ENCODE measurements at regions not wholly inside any gene's neighbourhood (a gene's known extent, or its start where the extent isn't known, plus 50 kb on each side); places are given as distances from the start of the nearest gene placed in this dataset.
A peak's percentile ranks its signal among the peaks of the same experiment; 100 is the strongest.

- H3K27me3 Mint-ChIP-seq = no peaks in the 10 kb centered on the region
- no peaks in the 10 kb centered on the region for H3K9me3 Mint-ChIP-seq
- no peak overlapping the region for H3K4me3 Mint-ChIP-seq
- no peak for ATAC-seq (replicated peaks)
- no peak overlapping the region for H3K27ac Mint-ChIP-seq
- peaks cover 7% of the 10 kb centered on the region for H3K36me3 Mint-ChIP-seq (ENCODE audit: low read depth)
- peaks cover 42% of the 10 kb centered on the region for H3K4me1 Mint-ChIP-seq
These were observed 87.2 kb upstream of the DUSP5 start for GRCh38 chr10:110410329-110411046.

DNA sequence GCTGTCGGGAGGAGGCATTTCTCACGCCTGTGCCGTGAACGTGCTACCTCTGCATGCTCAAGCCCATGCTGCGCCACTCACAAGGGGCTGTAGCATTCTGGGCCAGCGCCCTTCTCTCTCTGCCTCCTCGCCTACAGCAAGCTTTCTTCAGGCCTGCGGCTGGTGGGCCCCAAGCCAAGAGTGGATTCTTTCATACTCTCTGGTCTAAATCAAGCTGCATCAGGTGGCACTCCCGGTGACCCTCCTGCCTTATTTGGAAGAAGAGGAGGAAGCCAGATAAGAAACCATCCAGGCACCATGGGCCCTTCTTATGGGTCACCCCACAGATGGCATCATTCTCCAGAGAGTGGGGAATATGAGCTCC, 86.7 kb upstream of the DUSP5 start:
- no peak for ATAC-seq (replicated peaks)
- H3K36me3 Mint-ChIP-seq (ENCODE audit: low read depth) = peaks cover 7% of the 10 kb centered on the region
- no peaks in the 10 kb centered on the region for H3K27me3 Mint-ChIP-seq
- H3K27ac Mint-ChIP-seq = peak overlapping the region; percentile 90
- H3K9me3 Mint-ChIP-seq = no peaks in the 10 kb centered on the region
- H3K4me3 Mint-ChIP-seq = no peak overlapping the region
- H3K4me1 Mint-ChIP-seq = peaks cover 46% of the 10 kb centered on the region

- peaks cover 7% of the 10 kb centered on the region for H3K36me3 Mint-ChIP-seq (ENCODE audit: low read depth)
- ATAC-seq (replicated peaks) = peak; percentile 13
- H3K4me1 Mint-ChIP-seq = peaks cover 48% of the 10 kb centered on the region
- peak overlapping the region; percentile 83 for H3K4me3 Mint-ChIP-seq
- H3K27me3 Mint-ChIP-seq = no peaks in the 10 kb centered on the region
- H3K27ac Mint-ChIP-seq = peak overlapping the region; percentile 90
- no peaks in the 10 kb centered on the region for H3K9me3 Mint-ChIP-seq
These were observed 84.5 kb upstream of the DUSP5 start for GRCh38 chr10:110413049-110413783.

GRCh38 chr10:110413903-110414547, 83.7 kb upstream of the DUSP5 start:
- H3K4me3 Mint-ChIP-seq = peak overlapping the region; percentile 83
- ATAC-seq (replicated peaks) = peak; percentile 19

DNA sequence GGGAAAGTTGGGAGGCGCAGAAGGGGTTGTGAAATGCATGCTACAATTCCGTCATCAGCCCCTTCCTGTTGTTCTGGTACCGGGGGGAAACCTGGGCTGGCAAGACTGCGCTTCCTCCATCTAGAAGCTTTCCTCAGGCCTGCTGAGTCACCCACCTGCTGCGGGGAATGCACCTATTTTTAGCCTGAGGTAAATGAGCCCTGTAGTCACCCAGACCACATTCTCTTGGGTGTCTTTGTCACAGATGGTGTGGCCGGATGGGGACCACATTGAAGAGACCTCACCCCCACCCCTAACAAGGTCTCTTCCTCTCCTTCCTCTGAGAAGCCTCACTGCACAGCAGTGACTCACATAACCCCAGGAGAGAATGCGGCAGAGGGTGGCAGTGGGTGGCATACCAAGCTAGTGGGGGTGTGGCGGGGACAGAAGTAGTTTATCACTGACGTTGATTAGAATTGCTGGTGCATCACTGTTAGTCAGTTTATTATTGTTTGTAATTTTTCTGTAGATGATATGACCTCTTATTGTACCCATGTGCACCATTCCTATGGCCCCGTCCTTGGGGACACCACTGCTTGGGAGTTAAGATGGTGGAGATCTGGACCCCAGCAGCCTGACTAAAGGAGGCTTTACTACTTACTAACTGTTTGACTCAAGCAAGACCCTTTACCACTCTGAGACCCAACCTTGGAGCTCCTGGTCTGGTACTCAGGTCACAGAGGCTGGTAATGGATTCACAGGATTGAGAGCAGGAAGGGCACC, 83.0 kb upstream of the DUSP5 start:
- Mint-ChIP-seq H3K36me3 (ENCODE audit: low read depth) (peaks cover 7% of the 10 kb centered on the region), H3K4me1 (peaks cover 52% of the 10 kb centered on the region), H3K27me3 (no peaks in the 10 kb centered on the region), H3K27ac (peak overlapping the region; percentile 90), H3K4me3 (peak overlapping the region; percentile 83), H3K9me3 (no peaks in the 10 kb centered on the region)
- ATAC-seq (replicated peaks) = peak; percentile 95

More at GRCh38 chr10:110413903-110414547, 83.7 kb upstream of the DUSP5 start:
- H3K27me3 Mint-ChIP-seq = no peaks in the 10 kb centered on the region
- H3K9me3 Mint-ChIP-seq = no peaks in the 10 kb centered on the region
- peak overlapping the region; percentile 90 for H3K27ac Mint-ChIP-seq
- peaks cover 48% of the 10 kb centered on the region for H3K4me1 Mint-ChIP-seq
- peaks cover 7% of the 10 kb centered on the region for H3K36me3 Mint-ChIP-seq (ENCODE audit: low read depth)

- Mint-ChIP-seq H3K27ac (peak overlapping the region; percentile 54), H3K4me3 (peak overlapping the region; percentile 36), H3K9me3 (no peaks in the 10 kb centered on the region), H3K27me3 (no peaks in the 10 kb centered on the region), H3K36me3 (ENCODE audit: low read depth) (peaks cover 7% of the 10 kb centered on the region), H3K4me1 (peaks cover 60% of the 10 kb centered on the region)
- no peak for ATAC-seq (replicated peaks)
These were observed 81.9 kb upstream of the DUSP5 start for GRCh38 chr10:110415809-110416208.

DNA sequence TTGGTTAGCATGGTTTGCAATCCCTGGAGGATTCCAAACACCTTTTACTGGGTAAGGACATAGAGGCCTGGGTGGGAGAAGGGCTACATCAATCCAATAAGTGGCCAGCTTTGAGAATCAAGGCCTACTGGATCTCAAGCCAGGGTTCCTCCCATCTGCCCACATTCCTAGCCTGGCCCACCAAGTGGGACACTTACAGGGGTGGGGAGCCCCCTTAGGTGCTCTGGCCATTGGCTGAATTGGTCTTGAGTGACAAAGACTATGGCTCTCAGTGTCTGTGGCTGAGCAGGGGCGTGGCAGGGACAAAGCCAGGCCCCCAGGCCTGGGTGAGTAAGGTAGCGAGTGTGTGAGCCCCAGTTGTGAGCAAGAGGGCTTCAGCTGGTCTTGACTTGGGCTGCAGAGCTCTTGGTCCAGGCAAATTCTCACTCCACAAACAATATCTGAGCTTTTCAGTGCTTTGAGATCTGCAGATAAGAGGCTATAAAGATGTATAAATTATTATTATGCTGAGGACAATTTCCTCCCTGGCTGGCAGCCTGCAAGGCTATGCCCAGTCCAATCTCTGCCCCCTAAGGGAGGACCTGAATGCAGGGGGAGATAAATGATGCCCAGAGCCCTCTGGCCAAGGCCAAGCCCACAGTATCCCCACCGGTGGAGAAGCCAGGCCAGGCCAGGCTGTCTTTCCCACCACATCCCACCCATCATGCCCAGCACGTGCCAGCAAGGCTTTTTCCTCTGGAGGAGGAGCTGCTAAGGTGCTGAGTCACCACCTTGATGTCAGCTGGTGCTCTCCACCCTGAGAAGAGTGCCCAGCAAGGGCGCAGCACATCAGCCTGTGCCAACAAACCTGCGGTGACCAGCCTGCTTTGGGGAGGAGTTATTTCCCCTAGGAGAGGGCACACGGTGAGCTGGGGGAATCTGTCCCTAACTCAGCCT, 80.7 kb upstream of the DUSP5 start:
- no peak for ATAC-seq (replicated peaks)
- Mint-ChIP-seq H3K27ac (no peak overlapping the region), H3K9me3 (no peaks in the 10 kb centered on the region), H3K27me3 (no peaks in the 10 kb centered on the region), H3K4me3 (no peak overlapping the region), H3K36me3 (ENCODE audit: low read depth) (peaks cover 7% of the 10 kb centered on the region), H3K4me1 (peaks cover 66% of the 10 kb centered on the region)

DNA sequence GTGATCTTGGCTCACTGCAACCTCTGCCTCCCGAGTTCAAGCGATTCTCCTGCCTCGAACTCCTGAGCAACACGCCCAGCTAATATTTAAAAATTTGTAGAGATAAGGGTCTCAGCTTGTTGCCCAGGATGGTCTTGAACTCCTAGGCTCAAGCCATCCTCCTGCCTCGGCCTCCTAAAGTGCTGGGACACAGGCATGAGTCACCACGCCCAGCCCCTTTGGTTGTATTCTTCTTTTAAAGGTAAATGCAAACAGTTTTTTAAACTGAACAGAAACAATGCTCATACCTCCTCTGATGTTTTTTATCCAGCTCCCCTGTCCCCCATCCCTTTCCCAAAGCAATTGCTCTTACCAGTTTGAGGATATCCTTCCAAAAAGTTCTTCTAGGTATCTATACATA, 79.5 kb upstream of the DUSP5 start:
- no peak for ATAC-seq (replicated peaks)
- H3K4me3 Mint-ChIP-seq = no peak overlapping the region
- no peak overlapping the region for H3K27ac Mint-ChIP-seq

DNA sequence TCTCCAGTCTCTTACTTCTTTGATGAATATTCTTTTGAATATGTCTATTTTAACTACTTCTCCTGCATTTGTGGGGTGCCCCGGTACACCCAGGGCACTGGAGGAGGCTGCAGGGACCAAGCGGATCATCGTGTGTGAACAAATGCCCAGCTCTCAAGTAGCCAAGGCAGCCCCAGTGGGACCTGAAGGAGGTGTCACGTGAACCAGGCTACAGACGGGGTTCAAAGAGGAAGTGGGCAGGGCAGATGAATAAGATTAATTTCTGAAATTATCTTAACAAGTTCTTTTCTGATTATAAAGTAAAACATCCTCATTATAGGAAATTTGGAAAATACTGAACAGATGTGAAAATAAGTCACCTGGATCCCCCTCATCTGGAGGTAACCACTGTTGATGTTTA, 78.4 kb upstream of the DUSP5 start:
- Mint-ChIP-seq H3K4me1 (peaks cover 44% of the 10 kb centered on the region), H3K9me3 (no peaks in the 10 kb centered on the region), H3K4me3 (no peak overlapping the region), H3K27ac (peak overlapping the region; percentile 88), H3K36me3 (ENCODE audit: low read depth) (peaks cover 5% of the 10 kb centered on the region), H3K27me3 (no peaks in the 10 kb centered on the region)
- no peak for ATAC-seq (replicated peaks)

More for the DNA sequence above, 79.5 kb upstream of the DUSP5 start:
- H3K27me3 Mint-ChIP-seq = no peaks in the 10 kb centered on the region
- H3K4me1 Mint-ChIP-seq = peaks cover 55% of the 10 kb centered on the region
- peaks cover 7% of the 10 kb centered on the region for H3K36me3 Mint-ChIP-seq (ENCODE audit: low read depth)
- H3K9me3 Mint-ChIP-seq = no peaks in the 10 kb centered on the region

DNA sequence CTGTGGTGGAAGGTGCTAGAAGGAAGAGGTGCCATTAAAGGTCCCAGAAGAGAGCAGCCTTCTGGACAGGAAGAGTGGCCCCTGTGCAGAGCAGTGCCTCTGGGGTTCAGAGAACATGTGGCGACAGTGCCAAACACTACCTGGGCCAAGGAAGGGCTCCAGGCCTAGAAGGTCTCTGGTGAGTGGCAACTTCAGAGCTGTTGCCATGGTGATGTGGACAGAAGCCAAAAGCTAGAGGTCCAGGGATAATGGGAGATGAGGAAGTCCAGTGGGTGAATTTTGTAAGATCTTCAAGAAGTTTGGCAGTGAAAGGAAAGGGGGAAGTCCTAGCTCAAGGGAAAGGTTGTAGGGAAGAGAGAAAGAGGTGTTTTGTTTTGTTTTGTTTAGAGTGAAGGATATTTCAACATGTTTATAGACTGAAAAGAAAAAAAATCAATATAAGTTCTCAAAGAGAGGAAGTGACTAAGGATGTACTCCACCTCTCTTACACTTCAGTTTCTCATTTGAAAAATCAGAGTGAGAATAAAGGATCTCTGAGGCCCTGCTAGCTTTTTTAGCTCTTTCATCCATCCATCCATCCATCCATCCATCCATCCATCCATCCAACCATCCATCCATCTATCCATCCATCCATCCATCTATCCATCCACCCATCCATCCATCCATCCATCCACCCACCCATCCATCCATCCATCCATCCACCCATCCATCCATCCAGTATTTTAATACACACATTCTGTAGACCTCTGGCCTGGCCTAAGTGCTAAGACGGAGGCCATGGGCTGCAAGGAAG, 77.1 kb upstream of the DUSP5 start:
- H3K27me3 Mint-ChIP-seq = no peaks in the 10 kb centered on the region
- no peaks in the 10 kb centered on the region for H3K36me3 Mint-ChIP-seq (ENCODE audit: low read depth)
- ATAC-seq (replicated peaks) = peak; percentile 74
- H3K4me1 Mint-ChIP-seq = peaks cover 34% of the 10 kb centered on the region
- peak overlapping the region; percentile 88 for H3K27ac Mint-ChIP-seq
- peak overlapping the region; percentile 49 for H3K4me3 Mint-ChIP-seq
- H3K9me3 Mint-ChIP-seq = no peaks in the 10 kb centered on the region

DNA sequence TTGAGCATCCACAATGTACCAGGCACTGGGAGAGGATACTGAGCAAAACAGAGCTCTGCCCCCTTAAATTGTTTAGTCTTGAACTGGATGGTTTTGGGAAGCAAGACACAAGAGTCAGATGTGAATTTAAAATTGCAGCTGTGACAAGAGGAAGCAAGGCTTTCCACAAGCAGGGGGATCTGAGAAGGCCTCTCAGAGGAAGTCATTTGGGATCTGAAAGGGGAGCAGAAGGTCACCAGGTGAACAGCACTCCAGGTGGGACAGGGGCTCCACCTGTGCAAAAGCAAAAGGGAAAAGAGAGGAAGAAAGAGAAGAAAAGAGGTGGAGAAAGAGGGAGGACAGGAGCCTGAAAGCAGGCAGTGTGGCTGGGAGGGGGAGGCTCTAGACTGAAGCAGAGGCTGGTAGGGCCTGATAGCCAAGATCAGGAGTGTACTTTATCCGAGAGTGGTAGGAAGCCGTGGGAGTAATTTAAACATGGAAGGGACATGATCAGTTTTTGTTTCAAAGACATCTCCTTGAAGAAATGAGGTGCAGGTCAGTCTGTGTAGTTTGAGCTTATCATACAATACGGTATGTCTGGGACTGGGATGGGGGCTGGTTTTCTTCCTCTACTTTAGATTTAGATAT, 76.1 kb upstream of the DUSP5 start:
- Mint-ChIP-seq H3K27me3 (no peaks in the 10 kb centered on the region), H3K36me3 (ENCODE audit: low read depth) (peaks cover 7% of the 10 kb centered on the region), H3K27ac (peak overlapping the region; percentile 88), H3K4me1 (peaks cover 40% of the 10 kb centered on the region), H3K9me3 (no peaks in the 10 kb centered on the region), H3K4me3 (peak overlapping the region; percentile 49)
- ATAC-seq (replicated peaks) = no peak

GRCh38 chr10:110422548-110422947, 75.2 kb upstream of the DUSP5 start:
- no peaks in the 10 kb centered on the region for H3K9me3 Mint-ChIP-seq
- H3K27me3 Mint-ChIP-seq = no peaks in the 10 kb centered on the region
- no peak for ATAC-seq (replicated peaks)
- H3K4me3 Mint-ChIP-seq = no peak overlapping the region
- peaks cover 7% of the 10 kb centered on the region for H3K36me3 Mint-ChIP-seq (ENCODE audit: low read depth)
- peaks cover 44% of the 10 kb centered on the region for H3K4me1 Mint-ChIP-seq
- peak overlapping the region; percentile 38 for H3K27ac Mint-ChIP-seq

Measured in activated T-helper 17 cell treated with anti-CD3 and anti-CD28 coated beads, Interleukin-2, amount 50 U/mL, for 72 hours (primary cell).